OCI-LY1 (cell line): ENCODE measurements at regions not wholly inside any gene's neighbourhood (a gene's known extent, or its start where the extent isn't known, plus 50 kb on each side); places are given as distances from the start of the nearest gene placed in this dataset.
"Not testable (repeated sequence)": the region's sequence is repeated elsewhere in the genome, so short reads cannot be mapped to it uniquely, and the experiment has no call there.

ENCODE experiments used
- CTCF ChIP-seq: fragments of 200-600 bp; sonication (generic), shearing (Covaris generic); IDR thresholded peaks from 2 replicates; pipeline ENCODE4 v1.5.1; 2017; ENCODE audit warnings: mild to moderate bottlenecking, antibody characterized with exemption, low read length, moderate library complexity, mixed read lengths
- EZH2 ChIP-seq: fragments of 200-600 bp; sonication (generic), shearing (Covaris generic); IDR thresholded peaks from 2 replicates; pipeline ENCODE4 v1.8.0; 2017; ENCODE audit warnings: borderline replicate concordance, mixed run types, mild to moderate bottlenecking, antibody characterized with exemption, low read length, moderate library complexity, mixed read lengths

- TF ChIP-seq CTCF, EZH2: not testable (repeated sequence)
Observed at GRCh38 chr3:153549686-153550085, 387.7 kb downstream of the RAP2B start.
